NCI-H1092 treated with DMSO at 0.1 percent for 48 hours (cell line): ENCODE measurements at regions not wholly inside any gene's neighbourhood (a gene's known extent, or its start where the extent isn't known, plus 50 kb on each side); places are given as distances from the start of the nearest gene placed in this dataset.

Experiments
- DNase-seq: peaks from one replicate; lab custom pipeline; 2025; lab: John Stamatoyannopoulos, UW

DNA sequence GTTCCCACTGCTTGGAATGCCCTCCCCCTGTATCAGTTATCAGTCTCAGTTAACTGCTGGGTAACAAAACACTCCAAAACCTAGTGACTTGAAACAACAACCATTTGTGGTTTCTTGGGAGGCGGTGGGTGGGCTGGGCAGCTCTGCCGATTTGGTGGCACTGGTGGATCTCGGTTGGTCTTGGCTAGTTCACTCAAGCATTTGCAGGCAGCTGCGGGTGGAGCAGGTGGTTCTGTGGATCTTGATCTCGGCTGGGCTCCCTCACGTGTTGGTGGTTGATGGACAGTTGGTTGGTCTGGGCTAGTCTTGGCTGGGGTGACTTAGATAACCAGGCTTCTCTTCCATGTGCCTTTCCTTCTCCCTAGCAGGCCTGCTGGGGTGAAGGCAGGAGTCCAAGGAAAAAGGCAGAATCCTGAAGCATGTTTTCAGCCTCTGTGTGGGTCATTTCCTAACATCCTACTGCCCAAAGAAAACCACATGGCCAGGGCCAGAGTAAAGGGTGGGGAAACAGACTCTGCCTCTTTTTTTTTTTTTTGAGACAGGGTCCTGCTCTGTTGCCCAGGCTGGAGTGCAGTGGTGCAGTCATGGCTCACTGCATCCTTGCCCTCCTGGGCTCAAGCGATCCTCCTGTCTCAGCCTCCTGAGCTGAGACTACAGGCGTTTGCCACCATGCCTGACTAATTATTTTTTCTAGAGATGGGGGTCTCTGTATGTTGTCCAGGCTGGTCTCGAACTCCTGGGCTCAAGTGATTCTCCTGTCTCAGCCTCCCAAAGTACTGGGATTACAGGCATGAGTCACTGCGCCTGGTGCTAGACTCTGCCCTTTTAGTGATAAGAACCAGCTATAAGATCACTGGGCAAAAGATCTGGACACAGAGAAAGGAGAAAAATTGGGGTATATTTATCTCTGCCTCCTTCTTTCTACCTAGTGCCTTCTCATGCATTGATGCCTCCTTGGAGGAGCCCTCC is 183.7 kb downstream of the RGS3 start:
- DNase-seq: no peak

DNA sequence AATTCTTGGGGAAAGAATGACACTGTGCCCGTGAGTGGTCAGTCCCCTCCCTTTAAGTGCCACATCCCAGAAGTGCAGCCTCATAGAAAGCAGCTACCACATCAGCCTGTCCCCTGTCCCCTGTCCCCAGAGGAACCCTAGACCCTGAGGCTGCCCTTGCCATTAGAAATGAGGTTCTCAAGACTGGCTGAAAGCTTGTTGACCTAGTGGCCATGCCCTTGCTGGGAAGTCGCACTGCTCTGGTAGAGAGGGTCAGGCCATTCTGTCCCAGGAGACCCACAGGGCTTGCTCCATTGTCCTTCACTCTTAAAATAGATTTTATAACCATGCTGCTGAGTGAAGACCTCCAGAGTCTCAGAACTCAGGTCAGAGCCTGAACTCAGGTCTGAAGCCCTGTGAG is 184.5 kb downstream of the RGS3 start:
- DNase-seq: no peak

DNA sequence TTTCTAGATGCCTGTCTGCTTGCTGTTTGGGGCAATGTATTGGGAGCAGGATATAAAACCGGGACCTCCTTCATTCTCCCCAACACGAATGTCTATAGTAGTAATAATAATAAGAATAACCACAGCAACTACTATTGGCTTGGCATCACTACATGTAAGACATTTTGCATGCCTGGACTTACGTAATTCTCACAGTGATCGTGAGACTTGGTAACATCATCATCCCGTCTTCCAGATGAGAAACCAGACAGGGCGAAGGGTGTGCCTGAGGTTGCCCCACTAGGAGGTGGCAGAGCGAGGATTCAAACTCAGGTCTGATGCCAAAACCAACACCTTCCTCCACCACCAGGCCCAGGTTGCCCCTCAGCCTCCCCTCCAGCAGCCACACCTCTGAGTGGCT is 185.1 kb downstream of the RGS3 start:
- no peak for DNase-seq

DNA sequence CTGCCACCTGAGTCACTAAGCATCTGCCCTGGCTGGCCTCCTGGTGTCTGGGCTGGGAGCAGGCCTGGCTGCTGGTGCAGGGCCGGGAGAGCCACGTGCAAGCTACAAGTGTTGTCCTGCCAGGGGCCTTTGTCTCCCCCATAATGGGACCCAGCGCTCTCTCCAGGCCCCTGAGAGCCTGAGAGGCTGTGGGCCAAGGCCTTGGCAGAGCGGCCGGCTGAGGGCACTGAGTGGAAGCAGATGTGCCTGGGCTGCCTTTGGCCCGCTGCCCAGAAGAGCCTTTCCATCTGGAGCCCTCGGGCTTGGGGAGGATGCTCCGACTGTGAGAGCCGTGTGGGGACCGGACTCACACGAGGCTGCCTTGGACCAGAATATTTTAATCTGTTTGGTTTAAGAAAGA is 185.5 kb downstream of the RGS3 start:
- DNase-seq: peak; percentile 97

DNA sequence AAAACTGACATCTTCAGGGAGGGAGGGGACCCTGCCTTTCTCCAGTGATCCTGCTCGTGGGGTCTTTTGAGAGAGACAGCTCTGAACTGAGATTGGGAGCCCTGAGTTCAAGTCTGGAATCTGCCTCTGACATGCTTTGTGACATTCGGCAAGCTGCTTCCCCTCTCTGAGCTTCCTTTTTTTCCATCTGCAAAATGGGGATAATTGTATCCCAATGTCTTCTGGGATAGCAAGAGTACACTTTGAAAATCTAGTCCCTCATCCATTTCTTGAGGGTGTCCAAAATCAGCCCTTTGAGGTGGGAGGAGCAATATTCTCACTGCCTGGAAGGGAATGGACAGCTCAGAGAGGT is 186.3 kb downstream of the RGS3 start:
- DNase-seq: no peak

DNA sequence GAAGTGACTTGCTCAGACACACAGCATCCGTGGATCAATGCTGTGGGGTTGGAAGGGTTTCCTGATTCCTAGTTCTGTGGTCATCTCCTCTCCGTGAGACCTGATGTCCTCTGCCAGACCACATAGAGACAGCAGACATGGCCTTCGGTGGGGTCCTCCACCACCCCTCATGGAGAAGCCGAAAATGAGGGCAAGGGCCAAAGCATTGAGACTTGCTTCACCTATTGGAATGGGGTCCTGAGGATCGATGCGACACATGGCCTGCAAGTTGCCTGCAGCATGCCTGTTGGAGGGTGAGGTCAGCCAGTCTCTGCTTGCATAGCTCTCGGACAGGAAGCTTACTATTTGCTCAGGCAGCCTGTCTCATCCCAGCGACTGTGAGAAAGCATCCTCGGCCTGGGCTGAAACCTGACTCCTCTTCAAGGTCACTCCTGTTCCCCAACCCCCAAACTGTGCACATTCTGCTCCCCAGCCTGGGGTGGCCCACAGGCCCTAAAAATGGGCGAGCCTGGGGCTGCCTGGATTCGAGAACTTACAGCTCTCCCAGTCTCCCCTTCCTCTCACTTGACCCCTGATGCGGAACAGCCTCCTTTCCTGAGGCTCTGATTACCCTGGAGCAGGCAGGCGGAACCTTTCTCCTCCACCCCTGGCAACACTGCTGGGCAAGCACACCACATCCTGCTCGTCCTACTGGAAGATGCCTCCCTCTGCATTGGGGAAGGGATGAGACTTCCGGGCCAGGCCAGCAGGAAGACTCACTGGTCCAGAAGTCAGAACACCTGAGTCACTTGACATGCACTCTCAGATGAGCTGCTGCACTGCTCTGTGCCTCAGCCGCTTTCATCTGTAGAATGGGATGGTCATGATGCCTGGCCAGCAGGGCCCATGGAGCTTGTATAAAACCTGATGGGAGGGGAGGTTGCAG is 186.9 kb downstream of the RGS3 start:
- DNase-seq: peak; percentile 88

DNA sequence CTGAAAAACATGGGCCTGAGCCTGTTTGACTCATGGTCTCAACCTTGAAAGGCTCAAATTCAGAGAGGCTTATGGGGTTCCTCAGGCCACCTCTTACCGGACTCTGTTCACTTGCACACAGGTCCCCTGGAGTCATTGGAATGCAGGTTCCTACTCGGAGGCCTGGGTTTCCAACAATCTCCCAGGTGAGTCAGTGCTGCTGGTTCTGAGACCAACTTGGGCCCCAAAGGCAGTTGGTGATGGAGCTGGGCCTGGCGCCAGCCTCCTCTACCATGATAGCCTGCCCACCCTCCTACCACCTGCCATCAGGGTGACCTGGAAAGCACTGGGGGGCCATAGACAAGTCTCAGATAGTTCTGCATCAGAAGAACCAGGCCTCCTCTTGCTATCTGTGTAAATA is 188.4 kb downstream of the RGS3 start:
- DNase-seq: no peak

DNA sequence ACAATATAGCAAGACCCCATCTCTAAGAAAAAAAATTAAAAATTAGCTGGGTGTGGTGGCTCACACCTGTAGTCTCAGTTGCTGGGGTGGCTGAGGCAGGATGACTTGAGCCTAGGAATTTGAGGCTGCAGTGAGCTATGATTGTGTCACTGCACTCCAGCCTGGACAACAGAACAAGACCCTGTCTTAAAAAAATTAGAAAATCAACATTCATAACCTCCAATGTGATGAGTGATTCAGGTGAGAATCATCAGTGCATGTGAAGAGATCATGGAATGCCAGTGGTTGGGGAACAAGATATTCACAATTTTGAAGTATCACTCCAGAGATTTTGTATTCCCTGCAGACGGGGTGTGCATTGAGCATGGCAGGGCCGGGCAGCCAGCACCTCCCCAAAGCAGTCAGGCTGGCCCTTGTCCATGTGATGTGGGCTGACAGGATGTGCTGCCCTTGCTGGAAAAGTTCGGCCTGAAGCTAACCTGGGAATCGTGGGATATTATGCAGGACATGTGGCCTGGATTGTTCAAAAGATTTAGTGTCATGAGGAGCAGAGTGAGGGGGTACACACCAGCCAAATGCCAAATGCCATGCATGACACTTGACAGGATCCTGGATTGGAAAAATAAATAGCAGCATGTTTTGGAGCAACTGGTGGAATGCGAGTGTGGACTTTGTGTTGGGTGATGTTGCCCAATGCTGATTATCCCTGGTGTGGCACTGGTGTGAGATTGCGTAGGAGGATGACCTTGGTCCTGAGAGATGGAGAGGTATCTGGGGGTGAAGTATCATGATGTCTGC is 189.0 kb downstream of the RGS3 start:
- DNase-seq: no peak

DNA sequence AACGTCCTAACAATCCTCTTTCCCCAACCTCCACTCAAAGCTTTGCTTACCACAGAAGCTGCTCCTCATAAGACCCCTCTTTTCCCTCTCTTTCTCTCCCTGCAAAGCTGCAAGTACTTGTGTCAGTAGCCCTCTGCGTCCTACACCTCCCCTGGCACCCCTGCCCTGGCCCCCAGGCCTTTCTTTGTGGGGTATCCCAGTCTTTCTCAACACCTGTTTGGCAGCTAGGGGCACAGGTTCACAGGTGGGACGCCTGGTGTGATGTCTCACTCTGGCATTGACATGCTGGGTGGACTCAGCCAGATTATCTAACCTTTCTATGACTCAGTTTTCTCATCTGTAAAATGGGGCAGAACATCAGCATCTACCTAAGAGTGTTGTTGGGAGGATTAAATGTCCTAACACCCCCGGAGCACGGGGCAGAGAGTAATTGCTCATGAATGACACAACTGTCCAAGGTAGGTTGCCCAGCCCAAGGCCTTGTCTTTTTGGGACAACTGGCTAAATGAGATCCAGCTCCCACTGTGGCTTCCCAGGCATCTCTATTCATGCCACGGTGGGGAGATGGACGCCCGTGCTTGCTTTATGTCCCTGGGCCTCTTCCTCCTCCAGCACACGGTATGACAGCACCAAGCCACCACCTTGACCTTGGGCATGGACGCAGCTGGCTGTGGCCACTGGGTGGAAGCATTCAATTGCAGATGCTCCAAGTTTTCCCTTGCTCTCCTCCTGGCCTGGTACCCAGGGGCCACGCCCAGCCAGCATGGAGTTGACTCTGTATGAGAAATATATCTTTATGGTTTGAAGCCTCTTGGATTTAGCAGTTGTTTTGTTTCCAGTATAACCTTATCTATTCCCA is 190.4 kb downstream of the RGS3 start:
- DNase-seq: no peak

DNA sequence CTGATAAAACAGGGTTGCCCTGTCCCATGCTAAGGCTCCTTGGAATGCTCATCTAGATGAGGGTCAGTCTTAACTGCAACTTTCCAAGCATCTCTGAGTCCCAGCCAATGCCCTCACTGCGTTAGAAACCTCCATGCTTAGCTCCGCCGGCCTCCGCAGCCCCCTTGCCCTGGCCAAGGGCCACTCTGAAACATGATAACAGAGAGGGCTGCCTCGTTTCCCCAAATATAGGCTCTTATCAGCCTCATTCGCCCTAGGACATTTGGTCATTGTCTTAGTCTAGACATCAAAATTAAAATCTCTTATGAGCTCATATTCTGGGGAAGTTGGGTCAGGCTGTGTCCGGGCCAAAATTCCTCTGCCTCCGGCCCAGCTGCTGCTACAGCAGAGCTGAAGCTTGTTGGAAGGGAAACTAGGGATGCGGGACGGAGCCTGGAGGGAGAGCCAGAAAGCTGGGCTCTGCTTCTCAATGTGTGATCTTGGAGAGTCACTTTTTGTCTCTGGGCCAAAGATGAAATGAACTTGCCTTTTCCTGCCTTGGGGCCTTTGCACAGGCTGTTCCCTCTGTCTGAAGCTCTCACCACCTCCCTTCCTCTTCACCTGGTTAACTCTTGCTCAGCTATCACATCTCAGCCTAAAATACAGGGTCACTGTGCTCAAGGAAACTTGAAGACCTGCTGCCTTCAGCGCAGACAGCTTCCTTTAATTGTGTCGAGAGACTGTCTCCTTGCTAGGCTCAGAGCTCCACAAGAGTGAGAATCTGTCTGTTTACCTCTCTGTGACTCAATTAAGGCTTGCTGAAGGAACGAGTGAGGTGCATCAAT is 191.3 kb downstream of the RGS3 start:
- DNase-seq: no peak

DNA sequence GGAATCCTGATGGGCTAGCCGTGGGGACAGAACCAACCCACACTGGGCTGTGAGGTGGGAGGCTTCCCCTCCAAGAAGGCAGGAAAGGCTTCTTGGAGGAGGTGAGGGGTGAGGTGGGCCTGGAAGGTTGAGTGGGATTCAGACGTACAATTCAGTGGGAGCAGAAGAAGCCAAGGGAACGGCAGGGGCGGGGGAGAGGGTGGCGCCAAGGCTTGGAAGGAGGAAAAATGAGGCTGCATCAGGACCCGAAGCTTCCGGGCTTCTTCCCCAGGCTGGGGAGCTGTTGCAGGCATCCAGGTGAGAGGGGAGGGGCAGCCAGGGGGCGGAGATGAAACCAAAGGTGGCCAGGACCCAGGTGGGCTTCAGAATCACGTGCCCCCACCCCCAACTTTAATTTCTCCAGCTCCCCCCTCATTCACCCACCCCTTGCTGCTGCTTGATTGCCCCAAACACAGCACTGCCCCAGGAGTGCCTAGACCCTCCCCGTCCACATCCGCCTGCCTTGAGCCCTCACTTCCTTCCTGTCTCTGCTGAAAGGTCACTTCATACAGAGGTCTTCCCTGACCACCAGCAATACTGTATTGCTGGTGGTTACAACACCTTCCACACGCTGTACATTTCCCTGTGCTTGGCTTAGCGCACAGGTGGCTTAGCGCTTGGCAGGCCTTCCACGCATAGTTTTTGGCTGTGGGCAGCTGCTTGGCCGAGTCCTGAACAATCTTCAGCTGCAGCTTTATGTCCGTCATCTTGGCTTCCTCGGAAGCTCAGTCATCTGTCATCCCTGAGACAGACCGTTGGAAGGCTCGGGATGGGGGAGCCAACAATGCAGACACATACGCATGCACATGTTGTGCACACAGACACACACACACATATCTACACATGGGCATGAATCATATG is 193.5 kb downstream of the RGS3 start:
- DNase-seq: no peak

DNA sequence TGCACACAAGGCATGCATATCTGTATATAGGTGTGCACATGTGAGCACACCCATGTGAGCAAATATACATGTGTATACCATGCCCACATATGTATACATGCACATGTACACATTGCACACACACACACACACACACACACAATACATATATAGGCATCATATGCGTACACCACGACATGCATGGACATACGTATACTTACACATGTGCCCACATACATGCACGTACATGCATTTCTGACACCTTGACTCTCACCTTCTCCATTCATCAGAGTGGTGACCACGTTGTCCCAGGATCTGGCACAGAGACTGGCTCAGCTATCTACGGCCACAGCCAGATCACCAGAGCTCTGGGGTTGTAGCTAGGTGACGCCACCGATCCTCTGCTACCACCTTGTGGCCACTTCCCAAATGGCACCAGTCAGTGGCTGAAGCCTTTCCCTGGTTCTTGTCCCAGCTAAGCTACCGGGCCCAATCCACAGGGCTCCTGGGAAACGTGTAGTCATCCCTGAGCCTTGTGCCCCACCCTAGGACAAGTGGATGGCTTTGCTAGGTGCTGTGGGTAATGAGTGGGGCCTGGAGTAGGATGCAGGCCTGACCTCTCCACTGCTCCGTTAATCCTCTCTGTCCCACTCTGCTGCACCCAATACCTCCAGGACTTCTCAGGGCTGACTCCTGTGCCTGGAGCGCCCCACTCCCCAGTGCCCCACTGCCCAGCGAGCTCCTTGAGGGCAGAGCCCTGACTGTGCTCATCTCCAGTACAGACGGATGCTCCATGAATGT is 194.4 kb downstream of the RGS3 start:
- DNase-seq: peak; percentile 73

DNA sequence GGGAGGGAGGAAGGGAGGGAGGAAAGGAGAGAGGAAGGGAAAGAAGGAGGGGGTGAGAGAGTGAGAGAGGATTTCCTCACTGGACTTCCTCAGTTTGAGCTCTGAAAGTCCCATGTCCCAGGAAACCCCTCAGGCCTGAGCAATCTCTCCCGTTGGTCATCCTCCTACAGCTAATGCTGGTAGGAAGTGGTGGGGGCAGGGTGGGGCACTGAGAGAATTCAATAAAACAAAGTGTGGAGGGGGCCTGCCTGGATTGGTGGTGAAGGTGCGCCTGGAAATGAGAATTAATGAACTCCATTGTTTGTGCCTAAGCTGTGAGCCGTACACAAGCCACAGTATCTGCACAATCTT is 195.0 kb downstream of the RGS3 start:
- DNase-seq: no peak

DNA sequence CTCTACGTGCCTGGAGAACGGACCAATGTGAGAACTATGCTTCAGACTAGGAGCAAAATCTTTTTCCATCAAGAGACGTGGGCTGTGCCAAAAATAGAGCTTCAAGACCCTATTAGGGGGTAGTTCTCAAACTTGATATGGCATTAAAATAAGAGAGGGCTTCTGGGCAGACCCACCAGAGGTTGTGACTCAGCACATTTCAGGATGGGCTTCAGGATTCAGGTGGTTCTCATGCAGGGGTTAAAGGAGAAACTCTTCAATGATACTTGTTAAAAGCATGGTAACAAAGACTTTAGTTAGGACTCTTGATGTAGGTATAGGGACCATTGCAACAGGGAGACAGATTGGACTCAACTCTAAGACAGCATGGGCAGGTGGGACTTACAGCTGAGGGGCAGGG is 195.5 kb downstream of the RGS3 start:
- DNase-seq: no peak

DNA sequence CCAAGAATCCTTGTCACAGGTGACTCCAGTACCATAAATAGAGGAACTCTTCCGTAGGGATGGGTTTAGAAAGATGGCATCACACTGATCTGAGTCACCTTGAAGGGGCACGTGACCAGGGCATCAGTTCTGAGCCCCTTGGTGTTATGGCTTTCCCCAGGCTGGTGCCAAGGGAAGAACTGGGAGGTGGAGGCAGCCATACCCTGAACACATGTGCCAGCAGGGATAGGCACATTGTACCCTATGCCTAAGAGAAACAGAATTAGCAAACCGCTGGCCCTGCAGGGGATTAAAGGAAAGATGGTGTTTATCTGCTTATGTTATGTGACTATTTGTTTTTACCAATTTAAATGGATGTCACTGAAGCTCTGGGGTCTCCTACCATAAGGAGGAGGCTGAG is 196.2 kb downstream of the RGS3 start:
- DNase-seq: no peak

DNA sequence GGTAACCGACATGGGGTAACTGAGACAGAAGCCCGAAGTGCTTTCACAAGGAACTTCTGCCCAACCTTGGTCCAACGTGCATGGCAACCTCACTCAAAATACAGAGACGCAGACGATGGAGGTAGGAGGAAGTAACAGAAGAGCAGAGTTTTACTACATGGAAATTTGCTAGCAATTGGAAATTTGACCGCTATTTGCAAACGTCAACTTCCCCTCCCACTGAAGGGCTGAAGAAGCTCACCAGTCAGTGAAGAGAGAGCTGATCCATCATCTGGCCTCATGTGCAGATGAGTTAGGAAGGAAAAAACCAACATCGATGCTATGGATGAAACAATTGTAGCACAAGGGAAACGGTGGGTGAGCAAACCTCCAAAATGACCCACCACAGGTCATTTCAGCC is 196.7 kb downstream of the RGS3 start:
- DNase-seq: no peak

DNA sequence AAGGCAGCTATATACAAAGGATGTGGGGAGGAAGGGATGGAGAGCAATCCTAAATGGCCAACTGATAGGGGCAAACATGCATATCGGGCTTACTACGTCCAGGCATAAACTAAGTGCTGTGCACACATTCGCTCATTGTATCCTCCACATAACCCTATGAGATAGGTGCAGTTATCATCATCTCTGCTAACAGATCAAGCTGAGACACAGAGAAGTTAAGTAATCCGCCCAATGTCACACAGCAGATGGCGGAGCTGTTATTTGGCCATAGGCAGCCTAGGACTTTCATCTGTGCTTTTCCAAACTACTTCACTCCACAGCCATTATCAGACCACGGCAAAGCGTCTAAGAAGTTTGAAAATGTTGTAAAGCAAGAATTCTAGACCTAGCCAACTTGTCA is 197.5 kb downstream of the RGS3 start:
- no peak for DNase-seq

DNA sequence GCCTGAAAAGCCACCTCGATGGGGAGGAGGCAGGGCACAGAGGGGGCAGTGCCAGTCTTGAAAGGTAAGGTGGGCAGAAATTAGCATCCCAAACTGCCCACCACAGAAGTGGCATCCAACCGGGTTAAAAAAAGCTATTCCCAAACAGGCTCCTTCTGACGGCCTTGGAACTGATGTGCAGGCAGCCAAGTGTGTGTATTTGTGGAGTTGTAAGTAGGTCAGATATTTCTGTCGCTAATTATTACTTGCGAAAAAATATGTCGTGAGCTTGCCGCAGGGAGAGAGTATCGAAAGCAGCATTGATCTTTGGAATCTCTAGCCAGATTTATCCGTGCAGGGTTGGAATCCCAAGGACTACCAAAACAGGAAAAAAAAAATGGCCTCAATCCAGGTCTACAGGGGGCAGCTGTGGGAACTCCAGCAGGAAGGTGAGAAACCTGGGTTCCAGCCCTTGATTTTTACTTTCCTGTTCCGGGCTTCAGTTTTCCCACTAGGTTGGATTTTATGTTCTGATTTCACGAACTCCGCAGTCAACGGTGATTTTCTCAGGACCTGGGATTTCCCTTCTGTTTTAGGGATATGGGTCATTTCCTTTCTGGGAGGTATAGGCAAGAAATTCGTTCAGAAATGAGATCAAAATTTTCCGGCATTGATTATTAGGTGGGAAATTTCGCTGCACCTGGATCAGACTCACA is 200.8 kb downstream of the RGS3 start:
- no peak for DNase-seq
